K562 (cell line): ENCODE measurements at regions not wholly inside any gene's neighbourhood (a gene's known extent, or its start where the extent isn't known, plus 50 kb on each side); places are given as distances from the start of the nearest gene placed in this dataset.
"Not testable (repeated sequence)": the region's sequence is repeated elsewhere in the genome, so short reads cannot be mapped to it uniquely, and the experiment has no call there.

Experiments
- ATAC-seq: fragments of 200-7000 bp; cut with Tn5 transposase; 3 replicates; pipeline ENCODE4 v1.9.1; 2020; ENCODE audit warnings: moderate library complexity
- BruUV-seq: library from RNA; stranded (reverse); fragments of 400-500 nt; replicated peaks from 2 replicates; lab custom pipeline; 2021; lab: Mats Ljungman, UMichigan
- CTCF ChIA-PET: fragments of 300-600 bp; formaldehyde crosslinking; extraction: SDS; loops from one replicate; lab custom pipeline; 2021; ENCODE audit warnings: low intra/inter-chr PET ratio; lab: Yijun Ruan, JAX
- POLR2A ChIA-PET: fragments of 300-600, 350-650 bp; sonication (Branson Sonifier 250); formaldehyde crosslinking; extraction: SDS; loops from one replicate; lab custom pipeline; 2021; ENCODE audit warnings: antibody characterized with exemption, inconsistent platforms; lab: Yijun Ruan, JAX
- DNase-seq, 4 experiments: peaks; one replicate each; pipeline versions ENCODE4 v3.0.0 to v3.0.0-alpha.2; 2011 to 2018; ENCODE audit warnings: low spot score in 3 of 4, mixed read lengths in 3 of 4; ENCODE audit errors: extremely low read depth in 1 of 4
- FAIRE-seq: peaks from 2 replicates; lab custom pipeline; 2011; peaks lifted over from hg19 to GRCh38; lab: Jason Lieb, UNC
- H2AFZ ChIP-seq: 2 replicates; pipeline ENCODE4 v1.6.0; 2011; ENCODE audit warnings: low read depth, low read length, control low read depth, inconsistent platforms
- H3K27ac ChIP-seq: fragments of 200-600 bp; 3 replicates; pipeline ENCODE4 v1.8.0; 2011; ENCODE audit warnings: low read depth, mild to moderate bottlenecking, control low read depth, inconsistent platforms, low read length, moderate library complexity, mixed read lengths; ENCODE audit errors: extremely low read depth
- H3K27me3 ChIP-seq, 2 experiments: fragments of 300-600 bp in 1 of 2; 2 replicates in 1 of 2; 3 replicates in 1 of 2; pipeline versions ENCODE4 v1.6.0 to v1.8.0; 2011; ENCODE audit warnings: inconsistent platforms in 2 of 2, low read length in 2 of 2, mild to moderate bottlenecking in 1 of 2, mixed read lengths in 1 of 2, moderate library complexity in 1 of 2; ENCODE audit not compliant: control insufficient read depth in 2 of 2, insufficient read depth in 2 of 2
- H3K36me3 ChIP-seq: fragments of 300-600 bp; 3 replicates; pipeline ENCODE4 v1.8.0; 2011; ENCODE audit warnings: mild to moderate bottlenecking, low read length, inconsistent platforms; ENCODE audit not compliant: control insufficient read depth, insufficient read depth
- H3K4me1 ChIP-seq, 2 experiments: fragments of 200-600 bp in 1 of 2; replicated peaks in 1 of 2; 2 replicates in 1 of 2; 3 replicates in 1 of 2; pipeline versions ENCODE4 v1.5.1 to v1.8.0; 2011; ENCODE audit warnings: inconsistent platforms in 2 of 2, low read length in 2 of 2, mild to moderate bottlenecking in 1 of 2, mixed read lengths in 1 of 2, moderate library complexity in 1 of 2; ENCODE audit not compliant: control insufficient read depth in 2 of 2, insufficient read depth in 2 of 2
- H3K4me2 ChIP-seq: 2 replicates; pipeline ENCODE4 v1.6.1; 2011; ENCODE audit warnings: low read length, control low read depth, inconsistent platforms, mixed read lengths; ENCODE audit not compliant: insufficient read depth
- H3K4me3 ChIP-seq: fragments of 200-600 bp; sonication (generic), shearing (Covaris generic); 2 replicates; pipeline ENCODE4 v1.5.1; 2016; ENCODE audit warnings: control low read depth, inconsistent platforms
- H3K79me2 ChIP-seq: fragments of 200-600 bp; 3 replicates; pipeline ENCODE4 v1.8.0; 2011; ENCODE audit warnings: low read length, inconsistent platforms; ENCODE audit not compliant: control insufficient read depth, insufficient read depth
- H3K9ac ChIP-seq, 2 experiments: 2 replicates each; pipeline versions ENCODE4 v1.6.0 to v1.6.1; 2011; ENCODE audit warnings: low read depth in 2 of 2, low read length in 2 of 2, control low read depth in 1 of 2, inconsistent platforms in 1 of 2, mild to moderate bottlenecking in 1 of 2, mixed read lengths in 1 of 2; ENCODE audit not compliant: insufficient read depth in 1 of 2
- H3K9me1 ChIP-seq: one replicate; pipeline ENCODE4 v1.6.0; 2011; ENCODE audit warnings: inconsistent platforms, mild to moderate bottlenecking, low read length, moderate library complexity; ENCODE audit not compliant: control insufficient read depth, insufficient read depth
- H3K9me3 ChIP-seq: replicated peaks from 2 replicates; pipeline ENCODE4 v1.5.1; 2011; ENCODE audit warnings: low read depth, low read length, inconsistent platforms; ENCODE audit not compliant: control insufficient read depth, insufficient read depth
- H4K20me1 ChIP-seq: replicated peaks from 2 replicates; pipeline ENCODE4 v1.6.1; 2011; ENCODE audit warnings: low read length, inconsistent platforms, mixed read lengths; ENCODE audit not compliant: control insufficient read depth, insufficient read depth
- SIN3A ChIP-seq, 2 experiments: fragments of 150-350 bp in 1 of 2; IDR thresholded peaks; 2 replicates each; pipeline ENCODE4 v1.6.1; 2011 to 2016; ENCODE audit warnings: borderline replicate concordance in 2 of 2, low read depth in 2 of 2, low read length in 2 of 2, mild to moderate bottlenecking in 2 of 2, moderate library complexity in 2 of 2; ENCODE audit not compliant: control insufficient read depth in 1 of 2
- SRF ChIP-seq, 2 experiments: fragments of 250-450, 450-650 bp in 1 of 2; sonication (Bioruptor Pico) in 1 of 2; sonication (generic) in 1 of 2; formaldehyde crosslinking; IDR thresholded peaks; 2 replicates each; pipeline versions ENCODE4 v1.5.0 to v1.5.1; 2020 to 2022; ENCODE audit warnings: mild to moderate bottlenecking in 1 of 2, missing genetic modification reagents in 1 of 2
- SRSF1 ChIP-seq: fragments of 200-400 bp; formaldehyde crosslinking; IDR thresholded peaks from 2 replicates; pipeline ENCODE4 v1.6.1; 2017; ENCODE audit warnings: mild to moderate bottlenecking, low read depth, low read length, moderate library complexity
- ZKSCAN8 ChIP-seq: fragments of 200-800 bp; sonication (Bioruptor generic); IDR thresholded peaks from 2 replicates; pipeline ENCODE4 v1.6.1; 2016; ENCODE audit warnings: missing genetic modification characterization, missing compliant biosample characterization
- ZNF512 ChIP-seq: IDR thresholded peaks from 2 replicates; pipeline ENCODE4 v1.6.1; 2016; ENCODE audit warnings: missing genetic modification characterization, missing compliant biosample characterization
- WGBS: fragments of 100-300 bp; shearing (Covaris generic); methylation state at CpG from one replicate; pipeline ENCODE4 v1.1.6; 2016; ENCODE audit warnings: low coverage, mixed read lengths; ENCODE audit not compliant: insufficient coverage; ENCODE audit errors: missing lambda C conversion rate; 5-methylcytosine and 5-hydroxymethylcytosine counted together
- in situ Hi-C: fragments of 300-500 bp; cut with MboI; formaldehyde crosslinking; loops from 4 replicates; pipeline ENCODE4 v1.15.0; 2018; ENCODE audit warnings: inconsistent platforms, mixed read lengths
- intact Hi-C: fragments of 100-400 bp; cut with micrococcal nuclease; formaldehyde crosslinking; loops from 2 replicates; pipeline ENCODE4 v1.14.2; 2022
- TF ChIP-seq, protein P1 (sequence below): fragments of 450-650 bp; IDR thresholded peaks from 2 replicates; pipeline ENCODE4 v1.7.0; 2016; ENCODE audit warnings: borderline replicate concordance

DNA sequence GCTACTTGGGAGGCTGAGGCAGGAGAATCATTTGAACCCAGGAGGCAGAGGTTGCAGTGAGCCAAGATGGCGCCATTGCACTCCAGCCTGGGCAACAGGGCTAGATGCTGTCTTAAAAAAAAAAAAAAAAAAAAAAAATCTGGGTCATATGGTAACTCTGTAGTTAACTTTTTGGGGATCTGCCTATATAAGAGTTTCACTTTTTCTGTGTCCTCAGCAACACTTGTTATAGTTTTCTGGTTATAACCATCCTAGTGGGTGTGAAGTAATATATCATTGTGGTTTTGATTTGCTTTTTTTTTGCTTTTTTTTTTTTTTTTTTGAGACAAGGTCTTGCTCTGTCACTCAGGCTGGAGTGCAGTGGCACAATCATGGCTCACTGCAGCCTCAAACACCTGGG lies 54.3 kb upstream of the SHB start:
- H3K36me3 ChIP-seq, BruUV-seq, ATAC-seq, H3K4me3 ChIP-seq, CTCF ChIA-PET, intact Hi-C loops, H3K27ac ChIP-seq, in situ Hi-C loops, DNase-seq, H3K9me1 ChIP-seq, H3K9me3 ChIP-seq, H3K4me2 ChIP-seq, H3K79me2 ChIP-seq, FAIRE-seq, POLR2A ChIA-PET, H3K4me1 ChIP-seq, H4K20me1 ChIP-seq, H2AFZ ChIP-seq, H3K9ac ChIP-seq: not testable (repeated sequence)
- peaks cover 35 to 52% of the 10 kb centered on the region in 2 experiments for H3K27me3 ChIP-seq
- 0% methylated on average over 1 of the region's 1 CpG for WGBS

GRCh38 chr9:38120961-38121360 lies 51.9 kb upstream of the SHB start:
- no peaks in the 10 kb centered on the region for H4K20me1 ChIP-seq
- H3K4me1 ChIP-seq: 0 out of 5 replicates have a peak, but pooled peaks cover 0 to 4% of the 10 kb centered on the region in 2 experiments
- TF ChIP-seq ZKSCAN8 (no peak), SRF (CRISPR knock-in tag; IDR thresholded peaks at IDR 0.05) (no peak), ZNF512 (no peak), SRSF1 (no peak), SIN3A (IDR thresholded peaks at IDR 0.05; ENCODE audit: borderline replicate concordance in 2 of 2, control insufficient read depth in 1 of 2, low read depth in 2 of 2, low read length in 2 of 2) (no peak)
- TF ChIP-seq, protein P1, sequence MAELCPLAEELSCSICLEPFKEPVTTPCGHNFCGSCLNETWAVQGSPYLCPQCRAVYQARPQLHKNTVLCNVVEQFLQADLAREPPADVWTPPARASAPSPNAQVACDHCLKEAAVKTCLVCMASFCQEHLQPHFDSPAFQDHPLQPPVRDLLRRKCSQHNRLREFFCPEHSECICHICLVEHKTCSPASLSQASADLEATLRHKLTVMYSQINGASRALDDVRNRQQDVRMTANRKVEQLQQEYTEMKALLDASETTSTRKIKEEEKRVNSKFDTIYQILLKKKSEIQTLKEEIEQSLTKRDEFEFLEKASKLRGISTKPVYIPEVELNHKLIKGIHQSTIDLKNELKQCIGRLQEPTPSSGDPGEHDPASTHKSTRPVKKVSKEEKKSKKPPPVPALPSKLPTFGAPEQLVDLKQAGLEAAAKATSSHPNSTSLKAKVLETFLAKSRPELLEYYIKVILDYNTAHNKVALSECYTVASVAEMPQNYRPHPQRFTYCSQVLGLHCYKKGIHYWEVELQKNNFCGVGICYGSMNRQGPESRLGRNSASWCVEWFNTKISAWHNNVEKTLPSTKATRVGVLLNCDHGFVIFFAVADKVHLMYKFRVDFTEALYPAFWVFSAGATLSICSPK: no peak
- TF ChIP-seq, all 486 proteins: peak for 0
- intact Hi-C loops (no loop called here), in situ Hi-C loops (no loop called here)
- WGBS: 4% methylated on average over 4 of the region's 6 CpGs
- H3K9ac ChIP-seq: no peak overlapping the region
- CTCF ChIA-PET: no interaction called here
- DNase-seq (no peak), FAIRE-seq (no peak), ATAC-seq (no peak)
- H3K4me3 ChIP-seq: no peak overlapping the region
- no peak overlapping the region for H2AFZ ChIP-seq
- H3K27me3 ChIP-seq: peaks cover 27 to 43% of the 10 kb centered on the region in 2 experiments
- POLR2A ChIA-PET: interaction anchor here (0.6 to 1.6 kb wide), 4 partner anchors 10 to 36 kb away, joined by 3 to 5 read pairs (median 4); no protein-coding TSS in a partner anchor
- H3K9me1 ChIP-seq: no peaks in the 10 kb centered on the region
- no peaks in the 10 kb centered on the region for H3K36me3 ChIP-seq
- no peaks in the 10 kb centered on the region for H3K9me3 ChIP-seq
- no peaks in the 10 kb centered on the region for H3K79me2 ChIP-seq
- H3K27ac ChIP-seq: no peak overlapping the region
- no peak overlapping the region for H3K4me2 ChIP-seq
- BruUV-seq: no TSS peak
